ENCODE measurements at regions not wholly inside any gene's neighbourhood (a gene's known extent, or its start where the extent isn't known, plus 50 kb on each side); places are given as distances from the start of the nearest gene placed in this dataset.

- H3K27ac ChIP-seq (ENCODE audit: low read depth in 1 of 2, low read length in 1 of 2) = no peak overlapping the region
- no peaks in the 10 kb centered on the region for H3K36me3 ChIP-seq (ENCODE audit: control insufficient read depth in 2 of 2, insufficient read depth in 2 of 2, low read length in 1 of 2)
- WGBS = 91% methylated on average over 5 of the region's 5 CpGs
- H3K27me3 ChIP-seq (ENCODE audit: control insufficient read depth in 2 of 2, insufficient read depth in 1 of 2, low read length in 1 of 2) = no peaks in the 10 kb centered on the region
- DNase-seq (ENCODE audit: low read depth in 6 of 9, low spot score in 9 of 9) = no peak
- no peak overlapping the region for H3K4me3 ChIP-seq (ENCODE audit: low read length in 2 of 2)
- no peaks in the 10 kb centered on the region for H3K4me1 ChIP-seq (ENCODE audit: control insufficient read depth in 2 of 2, insufficient read depth in 2 of 2, low read length in 2 of 2)
- peaks cover 0 to 3% of the 10 kb centered on the region in 2 donors for H3K9me3 ChIP-seq (ENCODE audit: control insufficient read depth in 2 of 2, insufficient read depth in 1 of 2, low read length in 1 of 2)
Measured at GRCh38 chr7:35375516-35375915, 121.6 kb upstream of the TBX20 start.

GRCh38 chr7:35374858-35375257, 121.0 kb upstream of the TBX20 start:
- 81% methylated on average over 13 of the region's 13 CpGs for WGBS
- H3K4me3 ChIP-seq (ENCODE audit: low read length in 2 of 2) = no peak overlapping the region
- no peak for DNase-seq (ENCODE audit: low read depth in 6 of 9, low spot score in 9 of 9)
- H3K36me3 ChIP-seq (ENCODE audit: control insufficient read depth in 2 of 2, insufficient read depth in 2 of 2, low read length in 1 of 2) = no peaks in the 10 kb centered on the region
- H3K4me1 ChIP-seq (ENCODE audit: control insufficient read depth in 2 of 2, insufficient read depth in 2 of 2, low read length in 2 of 2) = no peaks in the 10 kb centered on the region
- peaks cover 0 to 3% of the 10 kb centered on the region in 2 donors for H3K9me3 ChIP-seq (ENCODE audit: control insufficient read depth in 2 of 2, insufficient read depth in 1 of 2, low read length in 1 of 2)
- no peaks in the 10 kb centered on the region for H3K27me3 ChIP-seq (ENCODE audit: control insufficient read depth in 2 of 2, insufficient read depth in 1 of 2, low read length in 1 of 2)
- H3K27ac ChIP-seq (ENCODE audit: low read depth in 1 of 2, low read length in 1 of 2) = no peak overlapping the region

GRCh38 chr7:35371221-35371620, 117.3 kb upstream of the TBX20 start:
- 94% methylated on average over 2 of the region's 2 CpGs for WGBS
- Histone ChIP-seq H3K27me3 (ENCODE audit: control insufficient read depth in 2 of 2, insufficient read depth in 1 of 2, low read length in 1 of 2) (no peaks in the 10 kb centered on the region), H3K4me1 (ENCODE audit: control insufficient read depth in 2 of 2, insufficient read depth in 2 of 2, low read length in 2 of 2) (no peaks in the 10 kb centered on the region), H3K9me3 (ENCODE audit: control insufficient read depth in 2 of 2, insufficient read depth in 1 of 2, low read length in 1 of 2) (no peaks in the 10 kb centered on the region), H3K36me3 (ENCODE audit: control insufficient read depth in 2 of 2, insufficient read depth in 2 of 2, low read length in 1 of 2) (no peaks in the 10 kb centered on the region), H3K27ac (ENCODE audit: low read depth in 1 of 2, low read length in 1 of 2) (no peak overlapping the region), H3K4me3 (ENCODE audit: low read length in 2 of 2) (no peak overlapping the region)
- no peak for DNase-seq (ENCODE audit: low read depth in 6 of 9, low spot score in 9 of 9)

GRCh38 chr7:35370687-35371086, 116.8 kb upstream of the TBX20 start:
- no peaks in the 10 kb centered on the region for H3K27me3 ChIP-seq (ENCODE audit: control insufficient read depth in 2 of 2, insufficient read depth in 1 of 2, low read length in 1 of 2)
- H3K4me1 ChIP-seq (ENCODE audit: control insufficient read depth in 2 of 2, insufficient read depth in 2 of 2, low read length in 2 of 2) = no peaks in the 10 kb centered on the region
- no peak overlapping the region for H3K4me3 ChIP-seq (ENCODE audit: low read length in 2 of 2)
- H3K36me3 ChIP-seq (ENCODE audit: control insufficient read depth in 2 of 2, insufficient read depth in 2 of 2, low read length in 1 of 2) = no peaks in the 10 kb centered on the region
- DNase-seq (ENCODE audit: low read depth in 6 of 9, low spot score in 9 of 9) = no peak
- no peaks in the 10 kb centered on the region for H3K9me3 ChIP-seq (ENCODE audit: control insufficient read depth in 2 of 2, insufficient read depth in 1 of 2, low read length in 1 of 2)
- H3K27ac ChIP-seq (ENCODE audit: low read depth in 1 of 2, low read length in 1 of 2) = no peak overlapping the region
- WGBS = 59% methylated on average over 2 of the region's 2 CpGs

- no peaks in the 10 kb centered on the region for H3K36me3 ChIP-seq (ENCODE audit: control insufficient read depth in 2 of 2, insufficient read depth in 2 of 2, low read length in 1 of 2)
- H3K9me3 ChIP-seq (ENCODE audit: control insufficient read depth in 2 of 2, insufficient read depth in 1 of 2, low read length in 1 of 2) = no peaks in the 10 kb centered on the region
- no peak overlapping the region for H3K27ac ChIP-seq (ENCODE audit: low read depth in 1 of 2, low read length in 1 of 2)
- no peaks in the 10 kb centered on the region for H3K4me1 ChIP-seq (ENCODE audit: control insufficient read depth in 2 of 2, insufficient read depth in 2 of 2, low read length in 2 of 2)
- DNase-seq (ENCODE audit: low read depth in 6 of 9, low spot score in 9 of 9) = no peak
- H3K27me3 ChIP-seq (ENCODE audit: control insufficient read depth in 2 of 2, insufficient read depth in 1 of 2, low read length in 1 of 2) = no peaks in the 10 kb centered on the region
- 78% methylated on average over 6 of the region's 6 CpGs for WGBS
- no peak overlapping the region for H3K4me3 ChIP-seq (ENCODE audit: low read length in 2 of 2)
Measured at GRCh38 chr7:35366167-35367155, 112.6 kb upstream of the TBX20 start.

GRCh38 chr7:35365523-35365922, 111.6 kb upstream of the TBX20 start:
- no peaks in the 10 kb centered on the region for H3K27me3 ChIP-seq (ENCODE audit: control insufficient read depth in 2 of 2, insufficient read depth in 1 of 2, low read length in 1 of 2)
- H3K36me3 ChIP-seq (ENCODE audit: control insufficient read depth in 2 of 2, insufficient read depth in 2 of 2, low read length in 1 of 2) = no peaks in the 10 kb centered on the region
- no peak overlapping the region for H3K27ac ChIP-seq (ENCODE audit: low read depth in 1 of 2, low read length in 1 of 2)
- H3K4me1 ChIP-seq (ENCODE audit: control insufficient read depth in 2 of 2, insufficient read depth in 2 of 2, low read length in 2 of 2) = no peaks in the 10 kb centered on the region
- 89% methylated on average over 1 of the region's 1 CpG for WGBS
- DNase-seq (ENCODE audit: low read depth in 6 of 9, low spot score in 9 of 9) = no peak
- no peak overlapping the region for H3K4me3 ChIP-seq (ENCODE audit: low read length in 2 of 2)
- no peaks in the 10 kb centered on the region for H3K9me3 ChIP-seq (ENCODE audit: control insufficient read depth in 2 of 2, insufficient read depth in 1 of 2, low read length in 1 of 2)

- Histone ChIP-seq H3K9me3 (ENCODE audit: control insufficient read depth in 2 of 2, insufficient read depth in 1 of 2, low read length in 1 of 2) (no peaks in the 10 kb centered on the region), H3K27ac (ENCODE audit: low read depth in 1 of 2, low read length in 1 of 2) (no peak overlapping the region), H3K27me3 (ENCODE audit: control insufficient read depth in 2 of 2, insufficient read depth in 1 of 2, low read length in 1 of 2) (no peaks in the 10 kb centered on the region), H3K36me3 (ENCODE audit: control insufficient read depth in 2 of 2, insufficient read depth in 2 of 2, low read length in 1 of 2) (no peaks in the 10 kb centered on the region), H3K4me1 (ENCODE audit: control insufficient read depth in 2 of 2, insufficient read depth in 2 of 2, low read length in 2 of 2) (no peaks in the 10 kb centered on the region), H3K4me3 (ENCODE audit: low read length in 2 of 2) (no peak overlapping the region)
- no peak for DNase-seq (ENCODE audit: low read depth in 6 of 9, low spot score in 9 of 9)
- WGBS = 89% methylated on average over 6 of the region's 6 CpGs
Measured at GRCh38 chr7:35362341-35362740, 108.4 kb upstream of the TBX20 start.

GRCh38 chr7:35359423-35359822, 105.5 kb upstream of the TBX20 start:
- H3K36me3 ChIP-seq (ENCODE audit: control insufficient read depth in 2 of 2, insufficient read depth in 2 of 2, low read length in 1 of 2) = no peaks in the 10 kb centered on the region
- no peak overlapping the region for H3K27ac ChIP-seq (ENCODE audit: low read depth in 1 of 2, low read length in 1 of 2)
- no peaks in the 10 kb centered on the region for H3K9me3 ChIP-seq (ENCODE audit: control insufficient read depth in 2 of 2, insufficient read depth in 1 of 2, low read length in 1 of 2)
- no peaks in the 10 kb centered on the region for H3K4me1 ChIP-seq (ENCODE audit: control insufficient read depth in 2 of 2, insufficient read depth in 2 of 2, low read length in 2 of 2)
- 88% methylated on average over 1 of the region's 1 CpG for WGBS
- no peaks in the 10 kb centered on the region for H3K27me3 ChIP-seq (ENCODE audit: control insufficient read depth in 2 of 2, insufficient read depth in 1 of 2, low read length in 1 of 2)
- H3K4me3 ChIP-seq (ENCODE audit: low read length in 2 of 2) = no peak overlapping the region
- DNase-seq (ENCODE audit: low read depth in 6 of 9, low spot score in 9 of 9) = no peak

GRCh38 chr7:35356495-35356894, 102.6 kb upstream of the TBX20 start:
- 93% methylated on average over 4 of the region's 4 CpGs for whole genome bisulfite sequencing
- Histone ChIP-seq H3K4me1 (ENCODE audit: control insufficient read depth in 2 of 2, insufficient read depth in 2 of 2, low read length in 2 of 2) (no peaks in the 10 kb centered on the region), H3K4me3 (ENCODE audit: low read length in 2 of 2) (no peak overlapping the region), H3K27me3 (ENCODE audit: control insufficient read depth in 2 of 2, insufficient read depth in 1 of 2, low read length in 1 of 2) (no peaks in the 10 kb centered on the region), H3K36me3 (ENCODE audit: control insufficient read depth in 2 of 2, insufficient read depth in 2 of 2, low read length in 1 of 2) (no peaks in the 10 kb centered on the region), H3K9me3 (ENCODE audit: control insufficient read depth in 2 of 2, insufficient read depth in 1 of 2, low read length in 1 of 2) (no peaks in the 10 kb centered on the region), H3K27ac (ENCODE audit: low read depth in 1 of 2, low read length in 1 of 2) (no peak overlapping the region)
- DNase-seq (ENCODE audit: low read depth in 6 of 9, low spot score in 9 of 9) = no peak

Data from thymus (tissue), 11 donors.